IPS-NIHi7 (cell line): ENCODE measurements at regions not wholly inside any gene's neighbourhood (a gene's known extent, or its start where the extent isn't known, plus 50 kb on each side); places are given as distances from the start of the nearest gene placed in this dataset.

ENCODE experiments used
- DNase-seq: peaks from one replicate; pipeline ENCODE4 v3.0.0; 2012; ENCODE audit warnings: mixed read lengths; ENCODE audit errors: extremely low spot score

DNA sequence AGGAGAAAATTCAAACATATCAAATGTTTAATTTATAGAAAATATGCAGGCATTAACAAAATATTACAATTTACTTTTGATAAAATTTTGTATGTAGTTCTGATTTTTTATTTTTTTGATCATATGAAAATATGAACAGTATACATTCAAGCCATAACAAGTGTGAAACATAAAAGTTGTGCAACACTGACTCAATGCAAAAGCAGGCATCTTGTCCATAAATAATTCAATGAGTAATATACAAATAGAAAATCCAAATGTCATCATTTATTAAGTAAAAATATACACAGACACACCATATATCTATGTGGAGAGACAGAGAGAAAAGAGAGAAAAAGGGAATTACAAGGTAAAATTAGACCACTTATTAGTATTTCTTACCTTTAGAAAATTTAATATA lies 1183.9 kb downstream of the SLITRK1 start:
- DNase-seq, result no peak

DNA sequence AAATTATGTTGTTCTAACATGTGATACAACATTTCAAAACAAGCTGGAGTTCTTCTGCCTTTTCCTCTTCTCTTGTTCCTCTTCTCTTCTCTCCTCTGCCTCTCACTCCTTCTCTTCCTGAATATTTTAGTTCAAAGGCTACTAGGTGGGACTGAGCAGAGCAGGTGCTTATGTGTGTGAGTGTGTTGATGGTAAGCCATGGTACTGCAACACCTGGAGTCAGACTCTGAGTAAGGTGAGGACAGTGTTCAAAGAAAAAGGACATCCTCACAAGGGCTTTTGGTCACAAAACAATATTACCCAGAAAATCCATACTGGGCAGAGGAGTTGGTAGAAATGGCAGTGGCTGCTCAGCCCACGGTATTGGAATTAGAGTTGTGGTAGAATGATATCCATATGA lies 1188.7 kb downstream of the SLITRK1 start:
- no peak for DNase-seq

DNA sequence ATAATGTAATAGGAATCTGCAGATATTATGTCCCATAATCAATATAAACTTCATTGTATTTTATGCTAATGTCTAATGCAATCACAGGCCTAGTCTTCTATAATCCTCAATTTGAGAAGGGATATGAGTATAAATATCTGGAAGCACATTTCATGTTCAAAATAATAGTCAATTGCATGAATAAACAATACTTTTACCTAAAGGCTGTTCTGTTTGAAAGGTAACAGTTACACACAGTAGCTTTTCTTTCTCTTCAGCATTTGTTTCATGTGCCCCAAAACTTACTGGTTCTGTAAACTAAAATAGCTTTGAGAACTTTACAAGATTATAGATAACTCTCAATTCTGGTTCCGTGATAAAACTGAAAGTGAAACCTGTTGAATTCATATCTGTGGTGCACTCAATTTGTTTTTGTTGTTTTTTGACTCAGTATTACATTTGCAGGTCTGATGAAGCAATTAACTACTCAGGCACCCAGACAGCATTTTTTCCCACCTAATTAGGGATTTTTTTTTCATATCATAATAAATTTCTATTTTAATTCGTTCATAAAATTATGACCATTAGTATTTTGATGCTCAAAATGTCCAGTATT lies 1193.8 kb downstream of the SLITRK1 start:
- no peak for DNase-seq

GRCh38 chr13:82687884-82688283 lies 1194.4 kb downstream of the SLITRK1 start:
- DNase-seq, result no peak

- DNase-seq, result peak; percentile 30
Measured at GRCh38 chr13:82681535-82681934, 1200.7 kb downstream of the SLITRK1 start.

DNA sequence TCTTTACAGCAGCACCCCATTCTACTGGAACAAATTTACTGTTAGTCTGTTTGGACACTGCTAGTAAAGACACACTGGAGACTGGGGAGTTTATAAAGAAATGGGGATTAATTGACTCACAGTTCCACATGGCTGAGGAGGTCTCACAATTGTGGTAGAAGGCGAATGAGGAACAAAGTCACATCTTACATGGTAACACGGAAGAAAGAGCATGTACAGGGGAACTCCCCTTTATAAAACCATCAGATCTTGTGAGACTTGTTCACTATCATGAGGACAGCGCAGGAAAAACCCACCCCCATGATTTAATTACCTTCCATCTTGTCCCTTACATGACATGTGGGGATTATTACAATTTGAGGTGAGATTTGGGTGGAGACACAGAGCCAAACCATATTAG lies 1204.2 kb downstream of the SLITRK1 start:
- no peak for DNase-seq

DNA sequence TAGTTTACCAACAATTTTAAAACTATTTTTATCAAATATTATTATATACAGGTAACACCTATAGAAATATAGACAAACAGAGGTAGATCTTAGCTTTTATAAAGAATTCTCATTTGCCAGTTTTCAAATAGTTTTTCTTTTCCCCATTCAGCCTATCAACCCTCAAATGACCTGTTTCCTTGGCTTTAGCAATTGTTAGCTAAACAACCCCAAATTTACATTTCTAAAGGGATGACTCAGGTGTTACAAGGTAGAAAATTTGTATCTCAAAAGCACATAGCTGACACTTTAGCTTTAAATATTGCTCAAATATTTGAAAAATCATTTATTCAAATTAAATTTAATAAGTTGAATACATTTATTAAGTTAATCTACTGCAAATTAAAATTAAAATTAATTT lies 1207.2 kb downstream of the SLITRK1 start:
- DNase-seq, result peak; percentile 14

DNA sequence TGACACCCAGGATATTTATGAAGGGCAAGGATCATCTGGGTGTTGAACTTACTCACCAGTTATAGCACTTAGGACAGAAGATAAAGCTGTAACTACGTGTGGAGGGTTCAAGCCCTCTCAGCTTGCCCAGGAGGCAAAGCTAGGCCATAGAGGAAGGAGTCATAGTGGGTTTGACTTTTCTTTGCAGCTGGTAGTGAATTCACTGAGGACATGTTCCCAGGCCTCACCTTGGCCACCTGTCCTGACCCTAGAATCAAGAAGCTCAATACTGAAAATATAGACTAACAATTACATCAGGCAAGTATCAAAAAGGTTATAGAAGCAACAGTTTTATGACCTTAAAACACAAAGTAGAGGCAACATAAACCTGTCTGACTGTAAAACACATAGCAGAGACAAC lies 1207.7 kb downstream of the SLITRK1 start:
- no peak for DNase-seq

DNA sequence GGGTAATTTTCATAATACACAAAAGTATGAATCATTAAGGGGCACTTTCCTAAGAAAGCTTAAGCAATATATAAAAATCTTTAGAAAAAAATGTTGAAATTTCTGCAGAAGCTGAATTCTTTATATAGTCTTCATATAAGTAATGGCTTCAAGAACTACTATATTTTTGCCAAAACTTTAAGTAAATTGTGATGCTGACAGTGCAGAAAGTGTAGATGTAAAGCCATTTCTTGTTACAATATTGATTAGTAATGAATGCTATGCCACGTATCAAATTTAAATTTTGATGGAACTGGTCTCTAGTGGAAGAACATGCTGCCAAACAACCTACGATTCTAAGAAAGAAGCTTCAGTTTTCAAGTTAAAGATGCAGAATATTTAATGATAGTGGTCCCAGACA lies 1210.0 kb downstream of the SLITRK1 start:
- no peak for DNase-seq

DNA sequence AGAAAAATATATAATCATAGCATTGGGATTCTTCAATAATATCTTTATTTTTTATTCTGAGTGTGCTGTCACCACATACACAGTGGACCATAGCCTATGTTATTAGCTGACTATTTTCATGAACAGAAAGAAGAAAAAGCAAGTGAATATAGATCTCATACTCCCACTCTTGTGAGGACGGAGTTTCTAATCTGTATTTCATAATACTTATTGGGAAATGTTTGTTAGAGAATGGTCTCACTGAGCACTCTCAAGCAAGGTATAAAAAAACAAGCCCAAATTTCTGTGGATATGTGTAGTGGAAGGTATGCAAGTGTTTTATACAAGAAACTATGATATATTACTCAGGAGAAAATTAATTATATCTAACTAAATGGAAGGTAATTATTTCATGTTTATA lies 1218.1 kb downstream of the SLITRK1 start:
- DNase-seq, result no peak

- no peak for DNase-seq
Measured at GRCh38 chr13:82661126-82661525, 1221.1 kb downstream of the SLITRK1 start.

GRCh38 chr13:82658811-82659210 lies 1223.5 kb downstream of the SLITRK1 start:
- DNase-seq, result no peak

- DNase-seq, result no peak
Measured at GRCh38 chr13:82657471-82657870, 1224.8 kb downstream of the SLITRK1 start.

DNA sequence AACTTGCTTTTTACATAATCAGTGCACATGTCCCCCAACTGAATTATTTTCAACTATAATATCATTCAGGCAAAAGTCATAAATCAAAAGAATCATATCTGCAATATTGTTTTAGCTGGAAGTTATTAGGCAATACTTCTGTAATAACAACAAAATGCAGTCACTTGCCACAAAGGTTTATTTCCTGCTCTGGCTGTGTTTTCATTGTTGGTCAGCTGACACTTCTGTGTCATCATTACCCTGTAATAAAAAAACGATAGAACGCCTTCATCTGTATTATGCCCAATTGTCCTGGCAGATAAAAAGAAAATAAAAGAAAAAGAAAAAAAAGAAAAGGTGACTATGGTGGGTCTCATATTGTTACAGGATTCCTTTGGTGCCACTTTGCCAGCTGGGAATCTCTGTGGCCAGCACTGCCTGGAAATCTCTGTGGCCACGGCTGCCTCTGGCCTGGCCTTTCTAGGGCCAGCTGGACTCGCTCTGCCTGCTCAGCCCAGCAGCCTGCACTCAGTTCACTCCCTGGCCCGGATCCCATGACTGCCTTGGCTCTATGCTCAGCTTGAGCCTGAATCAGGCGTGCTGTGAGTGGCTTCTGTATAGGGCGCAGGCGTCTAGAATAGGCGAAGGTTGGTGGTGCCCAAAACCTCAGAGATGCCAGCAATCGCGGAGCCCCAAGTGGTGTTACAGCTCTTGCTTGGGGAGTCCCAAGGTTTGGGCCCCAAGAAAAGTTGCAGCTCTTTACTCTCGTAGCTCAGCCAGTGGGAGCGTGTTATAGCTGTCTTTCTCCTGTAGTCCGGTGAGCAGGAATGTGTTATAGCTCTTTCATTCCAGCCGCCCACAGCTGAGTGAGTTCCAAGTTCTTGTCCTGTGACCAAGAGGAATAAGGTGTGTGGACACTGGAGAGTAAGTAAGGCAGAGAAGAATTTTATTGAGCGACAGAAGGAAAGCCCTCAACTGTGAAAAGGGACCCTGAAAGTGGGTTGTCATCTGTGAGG lies 1227.1 kb downstream of the SLITRK1 start:
- DNase-seq, result no peak

DNA sequence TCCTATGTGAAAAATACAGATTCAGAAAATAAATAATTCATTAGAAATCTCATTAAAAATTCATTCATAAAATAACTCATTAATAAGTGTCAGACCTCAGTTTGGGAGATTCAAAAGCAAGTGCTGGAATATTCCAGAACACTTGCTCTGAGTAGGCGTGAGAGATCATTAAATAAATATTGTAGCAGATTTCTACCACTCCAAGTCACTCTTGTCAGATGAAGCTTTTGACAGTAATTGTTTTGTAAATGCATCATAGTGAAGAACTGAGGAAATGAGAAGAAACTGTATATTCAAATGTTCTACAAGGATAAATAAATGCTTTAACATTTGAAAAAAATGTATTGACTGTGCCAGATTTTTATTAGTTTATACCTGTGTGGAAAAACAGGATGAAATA lies 1228.1 kb downstream of the SLITRK1 start:
- DNase-seq, result no peak

DNA sequence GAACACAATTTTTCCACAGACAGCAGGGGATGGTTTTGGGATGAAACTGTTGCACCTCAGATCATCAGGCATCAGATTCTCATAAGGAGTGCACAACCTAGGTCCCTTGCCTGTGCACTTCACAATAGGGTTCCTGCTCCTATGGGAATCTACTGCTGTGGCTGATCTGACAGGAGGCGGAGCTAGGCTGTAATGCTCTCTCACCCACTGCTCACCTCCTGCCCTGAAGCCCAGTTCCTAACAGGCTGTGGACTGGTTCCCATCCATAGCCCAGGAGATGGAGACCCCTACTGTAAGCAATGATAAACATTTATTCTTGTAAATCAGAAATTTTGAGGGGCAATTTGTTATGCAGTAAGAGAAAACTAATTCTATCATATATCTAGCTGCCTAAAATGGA lies 1234.7 kb downstream of the SLITRK1 start:
- peak; percentile 14 for DNase-seq

DNA sequence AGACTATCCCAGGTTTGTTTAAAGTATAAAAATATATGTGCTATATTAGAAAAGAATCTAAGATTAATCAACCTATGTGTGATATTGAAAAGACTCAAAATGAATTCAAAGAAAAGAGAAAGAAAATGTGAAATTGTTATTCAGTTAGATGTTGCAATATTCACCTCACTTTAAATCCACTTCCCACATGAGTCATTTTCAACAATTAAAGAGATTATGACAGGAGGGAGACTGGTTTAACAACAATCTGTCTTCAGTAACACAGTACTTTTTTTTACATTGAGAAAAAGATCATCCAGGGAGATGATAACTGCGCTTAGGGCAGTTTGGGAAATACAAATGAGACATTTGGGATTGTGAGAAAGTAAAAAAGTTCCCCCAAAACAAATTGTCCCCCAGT lies 1246.2 kb downstream of the SLITRK1 start:
- no peak for DNase-seq

DNA sequence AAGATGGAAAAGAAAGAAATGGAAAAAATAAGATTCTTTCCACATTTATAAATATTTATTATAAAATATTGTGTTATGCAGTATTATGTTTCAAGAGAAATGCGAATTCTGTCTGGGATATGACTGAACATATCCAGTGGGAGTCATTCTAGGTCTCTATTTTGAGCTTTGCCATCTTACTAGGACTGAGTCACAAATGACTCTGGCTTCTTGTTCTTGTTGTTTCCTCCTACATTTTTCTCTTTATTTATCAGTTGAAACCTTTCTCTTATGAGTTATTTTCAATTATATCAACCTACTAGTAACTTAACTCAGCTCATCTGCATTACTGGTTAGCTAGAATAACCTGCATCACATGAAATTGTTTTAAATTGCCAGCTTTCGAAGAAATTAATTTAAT lies 1247.3 kb downstream of the SLITRK1 start:
- no peak for DNase-seq

DNA sequence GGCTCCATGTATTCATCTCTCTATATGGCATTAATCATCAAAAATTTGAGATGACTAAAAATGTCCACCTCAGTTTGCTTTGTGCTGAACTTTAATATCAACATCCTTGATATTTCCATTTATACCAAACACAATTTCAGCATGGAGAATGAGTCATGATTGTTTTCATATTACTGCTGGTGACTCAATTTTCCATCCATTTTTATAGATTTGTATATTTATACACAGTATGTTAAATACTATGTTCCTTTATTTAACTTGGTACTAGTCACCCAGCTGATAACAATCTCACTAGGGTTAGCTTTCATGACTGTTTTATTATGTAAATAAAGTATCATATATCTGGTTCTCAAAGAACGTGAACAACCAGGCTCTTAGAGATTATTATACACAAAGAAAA lies 1255.1 kb downstream of the SLITRK1 start:
- DNase-seq, result no peak

- DNase-seq, result no peak
Measured at GRCh38 chr13:82625717-82626116, 1256.6 kb downstream of the SLITRK1 start.

GRCh38 chr13:82615043-82615442 lies 1267.2 kb downstream of the SLITRK1 start:
- no peak for DNase-seq

DNA sequence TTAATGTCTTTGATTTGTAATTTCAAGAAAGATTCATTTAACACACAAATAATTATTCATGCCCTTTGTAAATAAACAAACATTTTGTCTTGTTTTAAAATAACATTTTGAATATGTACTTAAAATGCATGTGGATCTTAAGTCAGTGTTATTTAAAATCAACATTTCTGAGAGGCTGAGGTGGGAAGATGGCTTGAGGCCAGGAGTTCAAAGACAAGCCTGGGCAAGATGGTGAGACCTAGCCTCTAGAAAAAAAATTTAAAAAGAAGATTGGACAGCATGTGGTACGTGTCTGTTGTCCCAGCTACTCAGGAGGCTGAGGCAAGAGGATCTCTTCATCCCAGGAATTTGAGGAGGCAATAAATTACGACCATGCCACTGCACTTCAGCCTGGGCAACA lies 1268.2 kb downstream of the SLITRK1 start:
- DNase-seq, result no peak

DNA sequence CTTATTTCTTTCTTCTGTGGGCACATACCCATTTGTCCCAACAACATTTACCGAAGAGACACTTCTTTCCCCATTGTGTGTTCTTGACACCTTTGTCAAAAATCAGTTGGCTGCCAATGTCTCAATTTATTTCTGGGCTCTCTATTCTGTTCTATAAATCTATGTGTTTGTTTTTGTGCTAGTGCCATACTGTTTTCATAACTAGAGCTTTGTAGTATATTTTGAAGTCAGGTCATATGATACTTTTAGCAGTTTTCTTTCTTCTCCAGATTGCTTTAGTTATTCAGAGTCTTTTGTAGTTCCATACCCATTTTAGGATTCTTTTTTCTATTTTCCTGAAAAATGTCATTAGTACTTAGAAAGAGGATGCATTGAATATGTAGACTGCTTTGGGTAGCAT lies 1276.3 kb downstream of the SLITRK1 start:
- no peak for DNase-seq
